ENCODE measurements at regions not wholly inside any gene's neighbourhood (a gene's known extent, or its start where the extent isn't known, plus 50 kb on each side); places are given as distances from the start of the nearest gene placed in this dataset.

DNA sequence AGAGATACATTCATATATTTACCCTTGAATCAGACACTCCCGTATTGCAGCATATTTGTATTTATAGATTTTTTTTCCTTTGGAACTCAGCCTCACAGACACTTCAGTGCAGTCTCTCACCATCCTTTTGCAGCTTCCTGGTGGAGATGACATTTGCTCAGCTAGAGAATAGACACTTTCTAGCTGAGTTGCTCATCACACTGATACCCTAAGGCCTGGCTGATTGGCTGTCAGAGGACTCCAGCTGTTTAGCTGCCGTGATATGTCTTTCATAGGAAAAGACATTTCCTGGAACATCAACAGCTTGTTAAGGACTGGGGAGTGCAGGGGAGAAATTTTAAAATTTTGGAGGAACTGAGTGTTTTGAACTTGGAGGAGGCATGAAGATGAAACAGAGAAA, 429.6 kb downstream of the SMARCA1 start:
- TF ChIP-seq, protein P1, sequence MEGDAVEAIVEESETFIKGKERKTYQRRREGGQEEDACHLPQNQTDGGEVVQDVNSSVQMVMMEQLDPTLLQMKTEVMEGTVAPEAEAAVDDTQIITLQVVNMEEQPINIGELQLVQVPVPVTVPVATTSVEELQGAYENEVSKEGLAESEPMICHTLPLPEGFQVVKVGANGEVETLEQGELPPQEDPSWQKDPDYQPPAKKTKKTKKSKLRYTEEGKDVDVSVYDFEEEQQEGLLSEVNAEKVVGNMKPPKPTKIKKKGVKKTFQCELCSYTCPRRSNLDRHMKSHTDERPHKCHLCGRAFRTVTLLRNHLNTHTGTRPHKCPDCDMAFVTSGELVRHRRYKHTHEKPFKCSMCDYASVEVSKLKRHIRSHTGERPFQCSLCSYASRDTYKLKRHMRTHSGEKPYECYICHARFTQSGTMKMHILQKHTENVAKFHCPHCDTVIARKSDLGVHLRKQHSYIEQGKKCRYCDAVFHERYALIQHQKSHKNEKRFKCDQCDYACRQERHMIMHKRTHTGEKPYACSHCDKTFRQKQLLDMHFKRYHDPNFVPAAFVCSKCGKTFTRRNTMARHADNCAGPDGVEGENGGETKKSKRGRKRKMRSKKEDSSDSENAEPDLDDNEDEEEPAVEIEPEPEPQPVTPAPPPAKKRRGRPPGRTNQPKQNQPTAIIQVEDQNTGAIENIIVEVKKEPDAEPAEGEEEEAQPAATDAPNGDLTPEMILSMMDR (conservative IDR thresholded peaks at IDR 0.05; ENCODE audit: low read depth, low read length) = no peak
- no peak for TF ChIP-seq EZH2phosphoT487 (IDR thresholded peaks at IDR 0.05; ENCODE audit: borderline replicate concordance, low read length)
